Trophoblast cell (in vitro differentiated cells and primary cell): ENCODE measurements at regions not wholly inside any gene's neighbourhood (a gene's known extent, or its start where the extent isn't known, plus 50 kb on each side); places are given as distances from the start of the nearest gene placed in this dataset.
A peak's percentile ranks its signal among the peaks of the same experiment; 100 is the strongest.

Source experiments
- DNase-seq, 2 donors: peaks; one replicate each; pipeline ENCODE4 v3.0.0-alpha.2; 2016
- H2AFZ ChIP-seq: 2 replicates; pipeline ENCODE4 v1.6.1; 2013; ENCODE audit warnings: low read length, moderate library complexity, mild to moderate bottlenecking; ENCODE audit not compliant: insufficient read depth, poor library complexity
- H2AK5ac ChIP-seq: 2 replicates; pipeline ENCODE4 v1.6.1; 2013; ENCODE audit warnings: mild to moderate bottlenecking, low read length
- H2BK120ac ChIP-seq: 2 replicates; pipeline ENCODE4 v1.6.1; 2013; ENCODE audit warnings: low read length, mild to moderate bottlenecking, moderate library complexity; ENCODE audit not compliant: insufficient read depth, poor library complexity
- H2BK12ac ChIP-seq: 2 replicates; pipeline ENCODE4 v1.6.1; 2013; ENCODE audit warnings: mild to moderate bottlenecking, low read length, moderate library complexity
- H2BK5ac ChIP-seq: 2 replicates; pipeline ENCODE4 v1.6.1; 2013; ENCODE audit warnings: low read length, low read depth, moderate library complexity, mild to moderate bottlenecking; ENCODE audit not compliant: poor library complexity
- H3K14ac ChIP-seq: 2 replicates; pipeline ENCODE4 v1.6.1; 2013; ENCODE audit warnings: mild to moderate bottlenecking, low read length
- H3K18ac ChIP-seq: 2 replicates; pipeline ENCODE4 v1.6.1; 2013; ENCODE audit warnings: mild to moderate bottlenecking, low read length
- H3K23ac ChIP-seq: 2 replicates; pipeline ENCODE4 v1.6.1; 2013; ENCODE audit warnings: low read length
- H3K27ac ChIP-seq: 2 replicates; pipeline ENCODE4 v1.5.1; 2013; ENCODE audit warnings: low read depth, mild to moderate bottlenecking, inconsistent platforms, low read length, moderate library complexity
- H3K27me3 ChIP-seq: 2 replicates; pipeline ENCODE4 v1.6.1; 2013; ENCODE audit warnings: inconsistent platforms, mild to moderate bottlenecking, low read length, moderate library complexity; ENCODE audit not compliant: insufficient read depth
- H3K36me3 ChIP-seq, 2 experiments: 1 replicate in 1 of 2; 2 replicates in 1 of 2; pipeline ENCODE4 v1.6.1; 2013; ENCODE audit warnings: low read length in 2 of 2, mild to moderate bottlenecking in 2 of 2, moderate library complexity in 1 of 2; ENCODE audit not compliant: insufficient read depth in 2 of 2, control insufficient read depth in 1 of 2
- H3K4ac ChIP-seq: 2 replicates; pipeline ENCODE4 v1.6.1; 2013; ENCODE audit warnings: low read depth, mild to moderate bottlenecking, low read length, moderate library complexity
- H3K4me1 ChIP-seq, 2 experiments: 1 replicate in 1 of 2; 2 replicates in 1 of 2; pipeline ENCODE4 v1.6.1; 2013; ENCODE audit warnings: low read length in 2 of 2, mild to moderate bottlenecking in 2 of 2, moderate library complexity in 1 of 2; ENCODE audit not compliant: insufficient read depth in 2 of 2, control insufficient read depth in 1 of 2
- H3K4me2 ChIP-seq: 2 replicates; pipeline ENCODE4 v1.6.1; 2013; ENCODE audit warnings: inconsistent platforms, mild to moderate bottlenecking, low read length, moderate library complexity
- H3K4me3 ChIP-seq: 2 replicates; pipeline ENCODE4 v1.5.1; 2013; ENCODE audit warnings: mild to moderate bottlenecking, low read depth, low read length, inconsistent platforms
- H3K79me1 ChIP-seq: one replicate; pipeline ENCODE4 v1.6.1; 2013; ENCODE audit warnings: low read length
- H3K79me2 ChIP-seq: 2 replicates; pipeline ENCODE4 v1.6.1; 2013; ENCODE audit warnings: low read length, mild to moderate bottlenecking; ENCODE audit not compliant: control insufficient read depth, insufficient read depth, poor library complexity
- H3K9ac ChIP-seq: 2 replicates; pipeline ENCODE4 v1.6.1; 2013; ENCODE audit warnings: mild to moderate bottlenecking, low read length
- H3K9me3 ChIP-seq: 2 replicates; pipeline ENCODE4 v1.6.1; 2013; ENCODE audit warnings: low read depth, mild to moderate bottlenecking, control low read depth, inconsistent platforms, low read length; ENCODE audit not compliant: insufficient read depth
- H4K12ac ChIP-seq: 2 replicates; pipeline ENCODE4 v1.6.1; 2013; ENCODE audit warnings: low read depth, mild to moderate bottlenecking, low read length, moderate library complexity
- H4K8ac ChIP-seq: 2 replicates; pipeline ENCODE4 v1.6.1; 2013; ENCODE audit warnings: low read depth, mild to moderate bottlenecking, low read length, moderate library complexity
- H4K91ac ChIP-seq: one replicate; pipeline ENCODE4 v1.6.1; 2013; ENCODE audit warnings: low read depth, mild to moderate bottlenecking, low read length, moderate library complexity
- WGBS: extraction: QIAGEN DNeasy Blood & Tissue Kit; methylation state at CpG from one replicate; pipeline ENCODE4 v1.1.7; 2013; ENCODE audit warnings: missing lambda C conversion rate; ENCODE audit not compliant: insufficient read length, insufficient coverage; ENCODE audit errors: extremely low coverage; 5-methylcytosine and 5-hydroxymethylcytosine counted together

- Histone ChIP-seq H3K4me3 (no peak overlapping the region), H3K18ac (no peak overlapping the region), H3K79me1 (no peaks in the 10 kb centered on the region), H2BK12ac (no peak overlapping the region), H3K4me1 (peaks cover 0 to 3% of the 10 kb centered on the region in 2 experiments), H3K9ac (no peak overlapping the region), H3K9me3 (no peaks in the 10 kb centered on the region), H2BK120ac (no peak overlapping the region), H4K8ac (no peak overlapping the region), H3K14ac (no peak overlapping the region), H3K4ac (no peak overlapping the region), H3K27me3 (no peaks in the 10 kb centered on the region), H2AK5ac (no peak overlapping the region), H3K4me2 (no peak overlapping the region), H4K91ac (no peak overlapping the region), H2BK5ac (no peak overlapping the region), H3K36me3 (no peaks in the 10 kb centered on the region), H3K23ac (no peak overlapping the region), H3K27ac (no peak overlapping the region), H2AFZ (no peak overlapping the region), H3K79me2 (no peaks in the 10 kb centered on the region), H4K12ac (no peak overlapping the region)
- no CpG with 5 or more reads among the region's 5 CpGs for WGBS
- DNase-seq = no peak
Observed at GRCh38 chr3:72012363-72012762, 227.4 kb upstream of the PROK2 start.

GRCh38 chr3:72011485-72011884 is 226.5 kb upstream of the PROK2 start:
- no peaks in the 10 kb centered on the region for H3K27me3 ChIP-seq
- no peaks in the 10 kb centered on the region for H3K36me3 ChIP-seq
- H3K79me1 ChIP-seq = no peaks in the 10 kb centered on the region
- H3K79me2 ChIP-seq = no peaks in the 10 kb centered on the region
- H3K4me1 ChIP-seq = peaks cover 0 to 3% of the 10 kb centered on the region in 2 experiments
- H3K4ac ChIP-seq = no peak overlapping the region
- H2BK5ac ChIP-seq = no peak overlapping the region
- H3K4me2 ChIP-seq = no peak overlapping the region
- WGBS = no CpG with 5 or more reads among the region's 4 CpGs
- no peak overlapping the region for H2AK5ac ChIP-seq
- H3K14ac ChIP-seq = no peak overlapping the region
- no peak overlapping the region for H4K12ac ChIP-seq
- H4K91ac ChIP-seq = no peak overlapping the region
- H3K9ac ChIP-seq = no peak overlapping the region
- H3K18ac ChIP-seq = no peak overlapping the region
- H3K27ac ChIP-seq = no peak overlapping the region
- no peak overlapping the region for H2BK120ac ChIP-seq
- no peak overlapping the region for H2BK12ac ChIP-seq
- no peak overlapping the region for H2AFZ ChIP-seq
- H3K23ac ChIP-seq = no peak overlapping the region
- no peak overlapping the region for H3K4me3 ChIP-seq
- H3K9me3 ChIP-seq = peaks cover 3% of the 10 kb centered on the region
- no peak overlapping the region for H4K8ac ChIP-seq
- DNase-seq = no peak

GRCh38 chr3:72009851-72010443 is 225.0 kb upstream of the PROK2 start:
- no peak overlapping the region for H3K23ac ChIP-seq
- H2AFZ ChIP-seq = no peak overlapping the region
- H2BK12ac ChIP-seq = no peak overlapping the region
- no peak overlapping the region for H3K4ac ChIP-seq
- H3K14ac ChIP-seq = no peak overlapping the region
- no peak overlapping the region for H4K12ac ChIP-seq
- H2AK5ac ChIP-seq = no peak overlapping the region
- no peak overlapping the region for H2BK5ac ChIP-seq
- H4K8ac ChIP-seq = no peak overlapping the region
- DNase-seq = no peak
- H3K4me1 ChIP-seq = no peaks in the 10 kb centered on the region
- no peaks in the 10 kb centered on the region for H3K79me2 ChIP-seq
- no CpG with 5 or more reads among the region's 8 CpGs for WGBS
- peaks cover 3% of the 10 kb centered on the region for H3K9me3 ChIP-seq
- no peak overlapping the region for H2BK120ac ChIP-seq
- H3K4me3 ChIP-seq = no peak overlapping the region
- no peak overlapping the region for H3K4me2 ChIP-seq
- no peaks in the 10 kb centered on the region for H3K79me1 ChIP-seq
- no peak overlapping the region for H3K9ac ChIP-seq
- H3K27me3 ChIP-seq = no peaks in the 10 kb centered on the region
- H3K27ac ChIP-seq = no peak overlapping the region
- no peak overlapping the region for H4K91ac ChIP-seq
- H3K18ac ChIP-seq = no peak overlapping the region
- H3K36me3 ChIP-seq = no peaks in the 10 kb centered on the region

- no peak overlapping the region for H2AFZ ChIP-seq
- no peak overlapping the region for H3K18ac ChIP-seq
- H3K4ac ChIP-seq = no peak overlapping the region
- no peak overlapping the region for H4K91ac ChIP-seq
- WGBS = no CpG with 5 or more reads among the region's 5 CpGs
- no peak overlapping the region for H4K12ac ChIP-seq
- no peak overlapping the region for H3K14ac ChIP-seq
- no peak overlapping the region for H3K4me3 ChIP-seq
- H2BK5ac ChIP-seq = no peak overlapping the region
- H3K36me3 ChIP-seq = no peaks in the 10 kb centered on the region
- no peaks in the 10 kb centered on the region for H3K79me1 ChIP-seq
- H2BK12ac ChIP-seq = no peak overlapping the region
- no peak overlapping the region for H3K27ac ChIP-seq
- H3K27me3 ChIP-seq = no peaks in the 10 kb centered on the region
- peak; percentile 37 to 65 for DNase-seq
- H3K23ac ChIP-seq = no peak overlapping the region
- no peak overlapping the region for H2AK5ac ChIP-seq
- H3K79me2 ChIP-seq = no peaks in the 10 kb centered on the region
- H4K8ac ChIP-seq = no peak overlapping the region
- H3K4me2 ChIP-seq = no peak overlapping the region
- no peak overlapping the region for H2BK120ac ChIP-seq
- H3K9ac ChIP-seq = no peak overlapping the region
- no peaks in the 10 kb centered on the region for H3K4me1 ChIP-seq
- H3K9me3 ChIP-seq = peaks cover 3% of the 10 kb centered on the region
Observed at GRCh38 chr3:72008226-72008996, 223.5 kb upstream of the PROK2 start.
